ENCODE measurements at regions not wholly inside any gene's neighbourhood (a gene's known extent, or its start where the extent isn't known, plus 50 kb on each side); places are given as distances from the start of the nearest gene placed in this dataset.

DNA sequence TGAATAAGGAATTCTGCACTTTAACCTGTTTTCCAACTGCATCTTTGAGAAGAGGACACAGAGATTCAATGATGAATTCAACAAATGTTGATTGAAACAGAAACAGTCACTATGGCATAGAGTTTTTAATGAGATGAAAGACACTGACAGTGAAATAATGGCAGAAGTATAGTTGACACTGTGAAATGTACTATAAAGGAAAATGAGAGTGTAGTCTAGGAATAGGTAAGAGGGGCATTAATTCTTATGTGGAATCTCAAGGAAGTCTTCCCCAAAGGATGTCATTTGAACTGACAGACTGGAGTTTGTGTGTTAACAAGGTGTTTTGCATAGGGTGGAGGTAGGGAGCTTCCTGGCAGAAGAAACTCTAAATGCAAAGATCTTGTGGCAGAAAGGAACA, 566.2 kb downstream of the TDRD15 start:
- no peaks in the 10 kb centered on the region for H3K36me3 Mint-ChIP-seq (ENCODE audit: low read depth)
- no peaks in the 10 kb centered on the region for H3K27me3 Mint-ChIP-seq

DNA sequence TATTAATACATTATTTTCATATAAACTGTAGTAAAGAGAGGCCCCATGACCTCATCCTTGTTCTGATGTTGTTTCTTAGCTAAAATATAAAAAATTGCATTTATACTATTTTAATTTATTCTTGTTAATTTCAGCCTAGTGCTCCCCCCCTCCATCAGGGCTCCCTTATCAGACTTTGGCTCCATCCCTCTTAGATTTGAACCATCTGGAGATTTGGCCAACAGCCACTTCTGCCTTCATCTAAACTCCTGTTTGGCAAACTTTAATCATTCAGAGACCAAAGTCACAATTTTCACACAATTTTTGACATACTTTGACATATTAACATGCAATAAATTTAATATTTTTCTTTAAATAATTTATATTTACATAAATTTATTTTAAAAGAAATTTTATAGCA, 569.3 kb downstream of the TDRD15 start:
- no peak overlapping the region for H3K27ac Mint-ChIP-seq
- no peaks in the 10 kb centered on the region for H3K27me3 Mint-ChIP-seq
- no peak overlapping the region for H3K4me3 Mint-ChIP-seq
- no peaks in the 10 kb centered on the region for H3K36me3 Mint-ChIP-seq (ENCODE audit: low read depth)
- no peaks in the 10 kb centered on the region for H3K9me3 ChIP-seq (ENCODE audit: control insufficient read depth, low read length, poor library complexity, severe bottlenecking)
- H3K4me1 Mint-ChIP-seq = no peaks in the 10 kb centered on the region
- ATAC-seq (no peak), DNase-seq (no peak)

More for the DNA sequence above, 566.2 kb downstream of the TDRD15 start:
- Mint-ChIP-seq H3K4me1 (no peaks in the 10 kb centered on the region), H3K27ac (no peak overlapping the region), H3K4me3 (no peak overlapping the region)
- no peaks in the 10 kb centered on the region for H3K9me3 ChIP-seq (ENCODE audit: control insufficient read depth, low read length, poor library complexity, severe bottlenecking)
- ATAC-seq (no peak), DNase-seq (no peak)

DNA sequence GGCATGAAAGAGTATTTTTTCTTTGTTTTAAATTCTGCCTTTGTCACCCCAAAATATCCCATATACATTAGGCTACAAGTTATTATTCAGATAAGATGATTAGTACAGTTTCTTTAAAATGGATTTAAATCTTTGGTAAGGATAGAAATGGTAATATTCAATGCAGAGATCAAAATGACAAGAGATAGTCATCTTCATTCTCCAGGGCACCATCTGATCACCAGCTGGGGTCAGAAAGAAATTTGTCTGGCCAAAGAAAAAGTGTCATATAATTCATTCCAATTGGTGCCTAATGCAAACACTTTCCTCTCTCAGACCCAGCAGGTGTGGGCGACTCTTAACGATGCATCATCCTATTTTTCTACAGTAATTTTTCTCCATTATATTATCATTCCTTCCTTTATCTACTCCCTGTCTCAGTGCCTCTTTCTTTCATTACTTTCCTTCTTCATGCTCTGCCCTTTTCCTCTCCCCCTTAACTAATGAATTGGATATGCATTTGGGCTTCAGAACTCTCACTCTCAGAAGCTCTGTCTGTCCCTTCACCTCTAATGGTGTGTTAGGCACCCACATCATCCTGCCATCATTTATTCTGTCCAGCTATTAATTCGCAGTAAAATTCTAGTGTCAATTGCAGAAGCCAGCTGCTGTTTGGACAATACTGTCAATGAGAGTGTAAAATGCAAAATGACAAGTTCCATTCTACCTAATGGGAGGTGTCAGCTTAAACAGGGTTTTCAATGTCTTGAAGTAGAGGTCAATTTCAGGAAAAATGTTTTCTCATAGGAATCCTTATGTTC, 570.5 kb downstream of the TDRD15 start:
- Mint-ChIP-seq H3K4me3 (no peak overlapping the region), H3K36me3 (ENCODE audit: low read depth) (no peaks in the 10 kb centered on the region), H3K27me3 (no peaks in the 10 kb centered on the region), H3K27ac (no peak overlapping the region), H3K4me1 (no peaks in the 10 kb centered on the region)
- DNase-seq (no peak), ATAC-seq (no peak)
- no peaks in the 10 kb centered on the region for H3K9me3 ChIP-seq (ENCODE audit: control insufficient read depth, low read length, poor library complexity, severe bottlenecking)

DNA sequence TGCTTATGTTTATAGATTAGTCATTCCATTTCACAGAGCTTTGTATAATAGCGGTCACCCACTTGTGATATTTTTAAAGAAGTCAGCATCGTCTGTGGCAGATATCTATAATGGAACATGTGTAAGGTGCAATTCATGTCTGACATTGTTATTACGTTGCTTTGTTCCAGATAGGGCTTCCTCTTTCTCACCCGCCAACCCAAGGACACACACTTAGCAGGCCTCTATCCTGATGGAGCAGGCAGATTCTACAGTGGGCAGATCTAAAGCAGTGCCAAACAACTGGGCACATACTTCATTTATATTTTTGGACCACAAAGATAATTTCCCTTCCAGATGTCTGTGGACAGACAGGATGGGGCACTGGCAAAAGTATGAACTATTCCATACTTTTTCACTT, 573.1 kb downstream of the TDRD15 start:
- ATAC-seq = no peak
- Mint-ChIP-seq H3K4me1 (no peaks in the 10 kb centered on the region), H3K27ac (no peak overlapping the region), H3K27me3 (no peaks in the 10 kb centered on the region), H3K4me3 (no peak overlapping the region), H3K36me3 (ENCODE audit: low read depth) (no peaks in the 10 kb centered on the region)
- no peaks in the 10 kb centered on the region for H3K9me3 ChIP-seq (ENCODE audit: control insufficient read depth, low read length, poor library complexity, severe bottlenecking)
- DNase-seq = no peak

DNA sequence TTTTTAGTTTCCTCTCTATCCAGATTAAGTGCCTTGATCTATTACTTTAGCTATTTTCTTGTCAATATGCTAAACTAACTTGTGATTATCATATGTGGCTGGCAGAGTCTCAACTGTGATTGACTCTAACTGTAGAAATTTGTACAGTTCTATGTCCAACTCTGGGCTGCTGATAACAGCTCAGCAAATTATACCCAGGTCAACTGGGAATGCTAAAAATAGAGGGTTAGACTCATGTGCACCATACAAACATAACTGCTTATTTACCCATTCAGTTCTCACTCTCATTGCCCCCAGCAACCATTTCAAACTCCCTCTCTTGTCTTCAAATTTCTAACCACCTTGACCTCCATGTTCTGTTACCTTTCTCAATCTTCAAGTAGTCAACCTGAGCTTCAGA, 576.9 kb downstream of the TDRD15 start:
- H3K27me3 Mint-ChIP-seq = no peaks in the 10 kb centered on the region
- H3K9me3 ChIP-seq (ENCODE audit: control insufficient read depth, low read length, poor library complexity, severe bottlenecking) = no peaks in the 10 kb centered on the region

DNA sequence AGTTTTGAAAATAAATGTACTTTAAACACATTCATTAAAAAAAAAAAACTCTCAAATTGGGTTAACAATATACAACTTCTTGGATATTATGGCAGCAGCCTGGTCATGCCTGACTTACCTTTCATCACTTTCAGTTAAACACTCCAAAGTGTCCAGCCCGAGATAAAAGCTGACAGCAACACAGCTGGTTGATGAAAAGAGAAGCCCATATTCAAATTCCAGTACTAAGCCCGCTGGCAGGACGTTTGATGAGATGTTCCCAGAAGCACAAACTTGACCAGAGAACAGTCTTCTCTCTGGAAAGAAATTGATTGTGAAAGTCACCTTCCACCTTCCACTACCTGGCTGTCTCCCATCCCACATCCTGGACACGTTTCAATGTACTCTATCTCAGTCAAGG, 586.3 kb downstream of the TDRD15 start:
- DNase-seq (no peak), ATAC-seq (no peak)
- Mint-ChIP-seq H3K27me3 (no peaks in the 10 kb centered on the region), H3K27ac (no peak overlapping the region), H3K36me3 (ENCODE audit: low read depth) (no peaks in the 10 kb centered on the region), H3K4me1 (no peaks in the 10 kb centered on the region), H3K4me3 (no peak overlapping the region)
- no peaks in the 10 kb centered on the region for H3K9me3 ChIP-seq (ENCODE audit: control insufficient read depth, low read length, poor library complexity, severe bottlenecking)

More for the DNA sequence above, 576.9 kb downstream of the TDRD15 start:
- DNase-seq = no peak
- no peaks in the 10 kb centered on the region for H3K4me1 Mint-ChIP-seq
- no peak for ATAC-seq
- no peak overlapping the region for H3K4me3 Mint-ChIP-seq
- H3K27ac Mint-ChIP-seq = no peak overlapping the region
- no peaks in the 10 kb centered on the region for H3K36me3 Mint-ChIP-seq (ENCODE audit: low read depth)

DNA sequence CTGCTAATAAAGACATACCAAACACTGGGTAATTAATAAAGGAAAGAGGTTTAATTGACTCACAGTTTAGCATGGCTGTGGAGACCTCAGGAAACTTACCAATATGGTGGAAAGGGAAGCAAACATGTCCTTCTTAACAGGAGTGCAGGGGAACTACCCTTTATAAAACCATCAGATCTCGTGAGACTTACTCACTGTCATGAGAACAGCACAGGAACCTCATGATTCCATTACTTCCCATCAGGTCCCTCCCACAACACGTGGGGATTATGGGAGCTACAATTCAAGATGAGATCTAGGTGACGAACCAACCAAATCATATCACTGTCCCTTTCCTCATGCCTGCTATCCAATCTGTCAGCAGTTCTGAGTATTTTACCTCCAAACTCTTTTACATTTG, 586.7 kb downstream of the TDRD15 start:
- no peak overlapping the region for H3K27ac Mint-ChIP-seq
- no peak overlapping the region for H3K4me3 Mint-ChIP-seq
- H3K27me3 Mint-ChIP-seq = no peaks in the 10 kb centered on the region
- H3K9me3 ChIP-seq (ENCODE audit: control insufficient read depth, low read length, poor library complexity, severe bottlenecking) = no peaks in the 10 kb centered on the region
- no peaks in the 10 kb centered on the region for H3K36me3 Mint-ChIP-seq (ENCODE audit: low read depth)
- ATAC-seq (no peak), DNase-seq (no peak)
- H3K4me1 Mint-ChIP-seq = no peaks in the 10 kb centered on the region

DNA sequence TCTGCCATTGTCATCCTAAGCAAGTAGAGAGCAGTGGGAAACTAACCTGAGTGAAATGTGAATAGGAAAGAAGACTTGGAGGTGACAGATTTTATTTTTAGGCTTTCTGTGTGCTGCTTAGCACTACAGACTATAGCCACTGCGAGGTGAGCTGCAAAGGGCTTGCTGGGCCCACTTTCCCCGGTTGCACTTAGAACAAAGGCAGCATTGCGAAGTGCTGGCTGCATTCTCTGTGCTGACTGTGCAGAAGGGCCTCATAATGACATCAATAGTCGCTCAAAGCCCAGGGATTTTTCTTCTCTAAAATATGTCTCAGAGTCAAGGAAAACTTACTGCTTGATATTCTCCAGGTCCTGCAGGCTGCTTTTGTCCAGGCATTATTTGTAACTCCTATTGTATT, 592.1 kb downstream of the TDRD15 start:
- H3K27me3 Mint-ChIP-seq = no peaks in the 10 kb centered on the region
- H3K4me3 Mint-ChIP-seq = no peak overlapping the region
- H3K36me3 Mint-ChIP-seq (ENCODE audit: low read depth) = no peaks in the 10 kb centered on the region
- H3K4me1 Mint-ChIP-seq = no peaks in the 10 kb centered on the region
- DNase-seq (no peak), ATAC-seq (no peak)
- H3K9me3 ChIP-seq (ENCODE audit: control insufficient read depth, low read length, poor library complexity, severe bottlenecking) = no peaks in the 10 kb centered on the region
- H3K27ac Mint-ChIP-seq = no peak overlapping the region

DNA sequence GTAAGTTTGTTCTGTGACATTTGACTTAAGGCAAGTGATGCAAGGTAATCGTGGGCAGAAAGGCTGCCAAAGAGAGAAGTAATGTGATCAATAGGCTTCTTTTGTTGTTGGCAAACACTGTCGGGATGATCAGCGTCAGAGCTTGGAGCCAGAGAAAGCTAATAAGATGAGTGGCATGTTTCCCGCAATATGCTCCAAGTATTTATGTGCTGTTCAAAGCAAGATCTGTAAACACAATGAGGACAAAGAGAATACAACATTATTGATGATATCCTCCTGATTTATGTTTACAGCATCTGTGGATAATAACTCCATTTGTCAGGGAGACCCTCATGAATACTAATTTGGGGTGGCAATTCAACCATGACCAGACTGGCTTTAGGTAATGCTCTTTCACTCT, 603.3 kb downstream of the TDRD15 start:
- ATAC-seq = no peak

DNA sequence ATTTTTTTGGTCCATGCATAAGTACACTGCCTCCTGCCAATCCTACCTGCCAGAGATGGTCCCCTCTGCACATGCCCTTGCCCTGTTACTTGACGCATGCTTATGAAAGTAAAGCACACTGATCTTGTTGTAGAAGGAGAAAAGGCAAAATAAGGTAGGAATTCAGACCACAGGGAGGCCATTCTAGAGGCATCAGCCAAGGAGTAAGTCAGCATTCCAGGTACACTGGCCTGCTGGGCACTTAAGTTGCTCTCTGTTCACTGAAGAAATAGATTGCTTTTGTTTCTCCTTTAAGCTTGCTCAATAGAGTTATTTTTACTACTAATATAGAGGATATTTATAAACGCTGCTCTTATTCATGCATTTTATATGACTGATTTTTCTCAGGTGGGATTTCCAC, 604.4 kb downstream of the TDRD15 start:
- DNase-seq = no peak
- H3K9me3 ChIP-seq (ENCODE audit: control insufficient read depth, low read length, poor library complexity, severe bottlenecking) = no peaks in the 10 kb centered on the region
- H3K36me3 Mint-ChIP-seq (ENCODE audit: low read depth) = no peaks in the 10 kb centered on the region

More for the DNA sequence above, 603.3 kb downstream of the TDRD15 start:
- no peak overlapping the region for H3K27ac Mint-ChIP-seq
- no peaks in the 10 kb centered on the region for H3K27me3 Mint-ChIP-seq
- no peaks in the 10 kb centered on the region for H3K9me3 ChIP-seq (ENCODE audit: control insufficient read depth, low read length, poor library complexity, severe bottlenecking)
- no peaks in the 10 kb centered on the region for H3K36me3 Mint-ChIP-seq (ENCODE audit: low read depth)
- no peak overlapping the region for H3K4me3 Mint-ChIP-seq
- H3K4me1 Mint-ChIP-seq = no peaks in the 10 kb centered on the region
- DNase-seq = no peak

DNA sequence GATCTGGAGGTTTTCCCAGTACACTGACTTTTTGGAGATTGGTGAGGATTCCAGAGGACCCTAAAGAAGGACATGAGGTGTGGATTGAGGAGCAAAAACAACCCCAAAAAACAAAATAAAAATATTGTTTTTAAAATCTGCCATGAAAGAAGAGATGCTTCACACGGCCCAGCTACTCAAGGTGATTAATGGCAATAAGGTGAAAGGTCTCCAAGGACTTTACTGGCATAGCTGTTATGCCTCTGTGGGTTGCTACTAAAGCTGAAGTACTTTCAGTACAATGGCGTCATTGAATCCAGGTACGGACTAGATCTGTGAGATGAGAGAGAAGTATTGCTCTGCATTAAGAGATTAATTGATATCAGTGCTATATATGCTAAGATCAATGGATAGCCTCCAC, 606.4 kb downstream of the TDRD15 start:
- no peak overlapping the region for H3K27ac Mint-ChIP-seq
- no peaks in the 10 kb centered on the region for H3K9me3 ChIP-seq (ENCODE audit: control insufficient read depth, low read length, poor library complexity, severe bottlenecking)
- H3K4me1 Mint-ChIP-seq = no peaks in the 10 kb centered on the region
- H3K27me3 Mint-ChIP-seq = no peaks in the 10 kb centered on the region
- H3K36me3 Mint-ChIP-seq (ENCODE audit: low read depth) = no peaks in the 10 kb centered on the region
- H3K4me3 Mint-ChIP-seq = no peak overlapping the region
- ATAC-seq (no peak), DNase-seq (no peak)

More for the DNA sequence above, 604.4 kb downstream of the TDRD15 start:
- no peak overlapping the region for H3K4me3 Mint-ChIP-seq
- no peak for ATAC-seq
- H3K4me1 Mint-ChIP-seq = no peaks in the 10 kb centered on the region
- no peaks in the 10 kb centered on the region for H3K27me3 Mint-ChIP-seq
- no peak overlapping the region for H3K27ac Mint-ChIP-seq

DNA sequence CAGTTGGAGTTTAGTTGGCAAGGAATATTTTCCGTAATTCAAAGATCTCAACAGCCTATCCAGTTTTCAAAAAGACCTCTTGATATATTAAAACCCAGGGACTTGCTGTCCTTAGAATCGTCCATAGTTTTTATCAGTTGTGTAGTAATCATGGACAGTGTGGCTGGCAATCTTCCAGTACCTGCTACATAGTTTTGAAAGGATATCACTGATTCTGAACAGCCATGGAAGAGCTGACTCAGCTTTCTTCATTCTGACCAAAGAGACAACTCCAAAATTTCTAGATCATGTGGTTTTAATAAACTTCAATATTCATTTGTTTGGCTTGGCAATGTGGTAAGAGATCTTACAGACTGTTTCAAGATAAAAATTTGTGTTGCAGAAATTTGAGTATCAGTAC, 616.7 kb downstream of the TDRD15 start:
- no peak for DNase-seq
- Mint-ChIP-seq H3K27me3 (no peaks in the 10 kb centered on the region), H3K27ac (no peak overlapping the region), H3K36me3 (ENCODE audit: low read depth) (no peaks in the 10 kb centered on the region), H3K4me3 (no peak overlapping the region), H3K4me1 (no peaks in the 10 kb centered on the region)
- no peaks in the 10 kb centered on the region for H3K9me3 ChIP-seq (ENCODE audit: control insufficient read depth, low read length, poor library complexity, severe bottlenecking)
- ATAC-seq = no peak

DNA sequence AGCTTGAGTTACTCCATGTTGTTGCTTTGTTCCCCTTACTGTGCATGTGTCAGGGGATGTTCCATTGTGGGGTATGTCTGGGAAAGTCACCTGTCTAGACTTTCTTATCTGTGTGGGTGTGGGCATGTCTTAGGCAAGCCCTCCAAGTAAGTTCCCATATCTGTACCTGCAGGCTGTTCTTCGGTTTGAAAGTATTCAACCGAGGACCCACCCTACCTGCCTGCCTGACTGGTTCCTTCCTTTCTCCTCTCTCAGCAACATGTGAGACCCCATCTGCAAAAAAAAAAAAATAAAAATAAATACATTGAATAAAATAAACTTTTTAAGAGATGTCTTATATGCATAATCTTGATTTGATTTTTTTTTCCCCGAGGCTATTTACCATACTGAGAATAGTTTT, 622.7 kb downstream of the TDRD15 start:
- ATAC-seq = no peak

DNA sequence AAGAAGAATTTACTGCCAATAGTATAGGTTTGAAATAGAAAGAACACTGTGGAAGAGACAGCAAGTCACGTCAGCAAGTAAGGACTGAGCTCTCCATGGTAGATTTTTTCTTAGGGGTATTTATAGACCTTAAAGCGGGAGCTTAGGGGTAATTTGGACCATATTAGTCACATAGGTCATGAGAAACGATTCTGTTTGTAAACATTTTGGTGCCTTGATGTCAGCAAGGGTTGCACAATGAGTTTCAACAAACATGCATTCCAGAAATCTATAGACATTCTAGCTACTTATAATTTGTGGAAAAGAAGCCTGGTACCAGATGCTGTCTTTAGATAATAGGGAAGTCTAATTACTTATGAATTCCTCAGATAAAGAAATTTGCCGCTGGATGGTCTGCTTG, 624.7 kb downstream of the TDRD15 start:
- no peaks in the 10 kb centered on the region for H3K27me3 Mint-ChIP-seq
- H3K4me1 Mint-ChIP-seq = no peaks in the 10 kb centered on the region

More for the DNA sequence above, 622.7 kb downstream of the TDRD15 start:
- H3K4me1 Mint-ChIP-seq = no peaks in the 10 kb centered on the region
- no peak overlapping the region for H3K4me3 Mint-ChIP-seq
- H3K9me3 ChIP-seq (ENCODE audit: control insufficient read depth, low read length, poor library complexity, severe bottlenecking) = no peaks in the 10 kb centered on the region
- H3K36me3 Mint-ChIP-seq (ENCODE audit: low read depth) = no peaks in the 10 kb centered on the region
- no peaks in the 10 kb centered on the region for H3K27me3 Mint-ChIP-seq
- no peak overlapping the region for H3K27ac Mint-ChIP-seq
- no peak for DNase-seq

More for the DNA sequence above, 624.7 kb downstream of the TDRD15 start:
- no peaks in the 10 kb centered on the region for H3K36me3 Mint-ChIP-seq (ENCODE audit: low read depth)
- no peak for ATAC-seq
- no peaks in the 10 kb centered on the region for H3K9me3 ChIP-seq (ENCODE audit: control insufficient read depth, low read length, poor library complexity, severe bottlenecking)
- no peak overlapping the region for H3K27ac Mint-ChIP-seq
- H3K4me3 Mint-ChIP-seq = no peak overlapping the region
- no peak for DNase-seq
